ENCODE measurements at regions not wholly inside any gene's neighbourhood (a gene's known extent, or its start where the extent isn't known, plus 50 kb on each side); places are given as distances from the start of the nearest gene placed in this dataset.

DNA sequence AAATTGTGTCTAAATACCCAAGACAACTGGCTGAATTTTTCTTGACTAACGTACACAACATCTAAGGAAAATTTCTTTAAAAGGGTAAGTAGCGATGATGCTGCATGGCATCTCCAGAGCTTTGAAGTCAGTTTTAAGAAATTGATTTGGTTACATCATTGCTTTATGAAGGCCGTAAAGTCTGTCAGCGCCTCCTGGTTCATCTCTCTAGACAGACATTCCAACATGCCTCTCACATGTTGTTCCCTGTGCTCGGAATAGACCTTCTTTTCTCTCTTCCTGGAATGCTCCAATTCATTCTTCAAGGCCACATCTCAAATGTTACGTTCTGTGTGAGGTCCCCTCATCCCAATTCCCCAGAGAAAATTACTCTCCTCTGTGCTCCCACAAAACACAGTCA, 108.7 kb upstream of the SSBP2 start:
- no peak for ATAC-seq
- intact Hi-C loops (cut with micrococcal nuclease; ENCODE audit: unreplicated experiment), result no loop called here
- Histone ChIP-seq H4K20me1 (ENCODE audit: control insufficient read depth, insufficient read depth) (no peaks in the 10 kb centered on the region), H3K4me2 (ENCODE audit: control insufficient read depth, insufficient read depth) (no peak overlapping the region), H3K36me3 (ENCODE audit: control insufficient read depth in 2 of 2, insufficient read depth in 2 of 2, low read length in 1 of 2) (no peaks in the 10 kb centered on the region), H3K27ac (ENCODE audit: control insufficient read depth, insufficient read depth) (no peak overlapping the region), H3K9ac (ENCODE audit: control insufficient read depth, insufficient read depth, low read length) (no peak overlapping the region), H2AFZ (ENCODE audit: control insufficient read depth, low read depth, low read length) (no peak overlapping the region), H3K9me3 (replicated peaks; ENCODE audit: control insufficient read depth, insufficient read depth, low read length) (no peaks in the 10 kb centered on the region), H3K4me3 (no peak overlapping the region), H3K27me3 (replicated peaks in 1 of 2; ENCODE audit: control insufficient read depth in 2 of 2, insufficient read depth in 2 of 2, low read length in 1 of 2) (no peaks in the 10 kb centered on the region), H3K79me2 (ENCODE audit: control insufficient read depth, insufficient read depth, low read length) (no peaks in the 10 kb centered on the region), H3K4me1 (ENCODE audit: control insufficient read depth, insufficient read depth, low read length) (peaks cover 11% of the 10 kb centered on the region)
- ChIA-PET POLR2A (no interaction called here), RAD21 (ENCODE audit: unreplicated experiment) (no interaction called here), CTCF (interaction anchor here (4.1 kb wide), 1 partner anchor 305 kb away, joined by 35 read pairs; no protein-coding TSS in a partner anchor), SMC1A (ENCODE audit: uncharacterized antibody, unreplicated experiment) (no interaction called here)
- 96% methylated on average over 6 of the region's 6 CpGs for WGBS (ENCODE audit: insufficient coverage, insufficient replicate concordance, low lambda C conversion rate, missing lambda C conversion rate)
- TF ChIP-seq, protein P1, sequence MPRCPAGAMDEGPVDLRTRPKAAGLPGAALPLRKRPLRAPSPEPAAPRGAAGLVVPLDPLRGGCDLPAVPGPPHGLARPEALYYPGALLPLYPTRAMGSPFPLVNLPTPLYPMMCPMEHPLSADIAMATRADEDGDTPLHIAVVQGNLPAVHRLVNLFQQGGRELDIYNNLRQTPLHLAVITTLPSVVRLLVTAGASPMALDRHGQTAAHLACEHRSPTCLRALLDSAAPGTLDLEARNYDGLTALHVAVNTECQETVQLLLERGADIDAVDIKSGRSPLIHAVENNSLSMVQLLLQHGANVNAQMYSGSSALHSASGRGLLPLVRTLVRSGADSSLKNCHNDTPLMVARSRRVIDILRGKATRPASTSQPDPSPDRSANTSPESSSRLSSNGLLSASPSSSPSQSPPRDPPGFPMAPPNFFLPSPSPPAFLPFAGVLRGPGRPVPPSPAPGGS (IDR thresholded peaks at IDR 0.05; ENCODE audit: borderline replicate concordance, insufficient read depth, low read depth, low read length, poor library complexity, severe bottlenecking), result no peak
- TF ChIP-seq, protein P2, sequence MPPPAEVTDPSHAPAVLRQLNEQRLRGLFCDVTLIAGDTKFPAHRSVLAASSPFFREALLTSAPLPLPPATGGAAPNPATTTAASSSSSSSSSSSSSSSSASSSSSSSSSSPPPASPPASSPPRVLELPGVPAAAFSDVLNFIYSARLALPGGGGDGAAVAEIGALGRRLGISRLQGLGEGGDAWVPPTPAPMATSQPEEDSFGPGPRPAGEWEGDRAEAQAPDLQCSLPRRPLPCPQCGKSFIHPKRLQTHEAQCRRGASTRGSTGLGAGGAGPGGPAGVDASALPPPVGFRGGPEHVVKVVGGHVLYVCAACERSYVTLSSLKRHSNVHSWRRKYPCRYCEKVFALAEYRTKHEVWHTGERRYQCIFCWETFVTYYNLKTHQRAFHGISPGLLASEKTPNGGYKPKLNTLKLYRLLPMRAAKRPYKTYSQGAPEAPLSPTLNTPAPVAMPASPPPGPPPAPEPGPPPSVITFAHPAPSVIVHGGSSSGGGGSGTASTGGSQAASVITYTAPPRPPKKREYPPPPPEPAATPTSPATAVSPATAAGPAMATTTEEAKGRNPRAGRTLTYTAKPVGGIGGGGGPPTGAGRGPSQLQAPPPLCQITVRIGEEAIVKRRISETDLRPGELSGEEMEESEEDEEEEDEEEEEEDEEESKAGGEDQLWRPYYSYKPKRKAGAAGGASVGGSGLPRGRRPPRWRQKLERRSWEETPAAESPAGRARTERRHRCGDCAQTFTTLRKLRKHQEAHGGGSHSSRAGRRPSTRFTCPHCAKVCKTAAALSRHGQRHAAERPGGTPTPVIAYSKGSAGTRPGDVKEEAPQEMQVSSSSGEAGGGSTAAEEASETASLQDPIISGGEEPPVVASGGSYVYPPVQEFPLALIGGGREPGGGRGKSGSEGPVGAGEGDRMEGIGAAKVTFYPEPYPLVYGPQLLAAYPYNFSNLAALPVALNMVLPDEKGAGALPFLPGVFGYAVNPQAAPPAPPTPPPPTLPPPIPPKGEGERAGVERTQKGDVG (CRISPR knock-in tag; IDR thresholded peaks at IDR 0.05), result no peak
- TF ChIP-seq CBX3 (IDR thresholded peaks at IDR 0.05; ENCODE audit: borderline replicate concordance, low read depth) (no peak), ZNF384 (IDR thresholded peaks at IDR 0.05; ENCODE audit: borderline replicate concordance, low read depth, low read length) (no peak), SIN3A (IDR thresholded peaks at IDR 0.05; ENCODE audit: low read depth, low read length) (no peak), ZNF217 (IDR thresholded peaks at IDR 0.05) (no peak), SMAD5 (IDR thresholded peaks at IDR 0.05; ENCODE audit: low read depth) (no peak)
- TF ChIP-seq, protein P3, sequence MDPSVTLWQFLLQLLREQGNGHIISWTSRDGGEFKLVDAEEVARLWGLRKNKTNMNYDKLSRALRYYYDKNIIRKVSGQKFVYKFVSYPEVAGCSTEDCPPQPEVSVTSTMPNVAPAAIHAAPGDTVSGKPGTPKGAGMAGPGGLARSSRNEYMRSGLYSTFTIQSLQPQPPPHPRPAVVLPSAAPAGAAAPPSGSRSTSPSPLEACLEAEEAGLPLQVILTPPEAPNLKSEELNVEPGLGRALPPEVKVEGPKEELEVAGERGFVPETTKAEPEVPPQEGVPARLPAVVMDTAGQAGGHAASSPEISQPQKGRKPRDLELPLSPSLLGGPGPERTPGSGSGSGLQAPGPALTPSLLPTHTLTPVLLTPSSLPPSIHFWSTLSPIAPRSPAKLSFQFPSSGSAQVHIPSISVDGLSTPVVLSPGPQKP (IDR thresholded peaks at IDR 0.05; ENCODE audit: low read depth, low read length), result no peak
- TF ChIP-seq, protein P4, sequence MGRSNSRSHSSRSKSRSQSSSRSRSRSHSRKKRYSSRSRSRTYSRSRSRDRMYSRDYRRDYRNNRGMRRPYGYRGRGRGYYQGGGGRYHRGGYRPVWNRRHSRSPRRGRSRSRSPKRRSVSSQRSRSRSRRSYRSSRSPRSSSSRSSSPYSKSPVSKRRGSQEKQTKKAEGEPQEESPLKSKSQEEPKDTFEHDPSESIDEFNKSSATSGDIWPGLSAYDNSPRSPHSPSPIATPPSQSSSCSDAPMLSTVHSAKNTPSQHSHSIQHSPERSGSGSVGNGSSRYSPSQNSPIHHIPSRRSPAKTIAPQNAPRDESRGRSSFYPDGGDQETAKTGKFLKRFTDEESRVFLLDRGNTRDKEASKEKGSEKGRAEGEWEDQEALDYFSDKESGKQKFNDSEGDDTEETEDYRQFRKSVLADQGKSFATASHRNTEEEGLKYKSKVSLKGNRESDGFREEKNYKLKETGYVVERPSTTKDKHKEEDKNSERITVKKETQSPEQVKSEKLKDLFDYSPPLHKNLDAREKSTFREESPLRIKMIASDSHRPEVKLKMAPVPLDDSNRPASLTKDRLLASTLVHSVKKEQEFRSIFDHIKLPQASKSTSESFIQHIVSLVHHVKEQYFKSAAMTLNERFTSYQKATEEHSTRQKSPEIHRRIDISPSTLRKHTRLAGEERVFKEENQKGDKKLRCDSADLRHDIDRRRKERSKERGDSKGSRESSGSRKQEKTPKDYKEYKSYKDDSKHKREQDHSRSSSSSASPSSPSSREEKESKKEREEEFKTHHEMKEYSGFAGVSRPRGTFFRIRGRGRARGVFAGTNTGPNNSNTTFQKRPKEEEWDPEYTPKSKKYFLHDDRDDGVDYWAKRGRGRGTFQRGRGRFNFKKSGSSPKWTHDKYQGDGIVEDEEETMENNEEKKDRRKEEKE (IDR thresholded peaks at IDR 0.05), result no peak
- BruUV-seq (replicated peaks), result no TSS peak
- in situ Hi-C loops (cut with MboI), result no loop called here
- FAIRE-seq, result no peak
- DNase-seq (ENCODE audit: low read depth, low spot score), result no peak

Measured in GM12878 (cell line).